ENCODE measurements at regions not wholly inside any gene's neighbourhood (a gene's known extent, or its start where the extent isn't known, plus 50 kb on each side); places are given as distances from the start of the nearest gene placed in this dataset.

DNA sequence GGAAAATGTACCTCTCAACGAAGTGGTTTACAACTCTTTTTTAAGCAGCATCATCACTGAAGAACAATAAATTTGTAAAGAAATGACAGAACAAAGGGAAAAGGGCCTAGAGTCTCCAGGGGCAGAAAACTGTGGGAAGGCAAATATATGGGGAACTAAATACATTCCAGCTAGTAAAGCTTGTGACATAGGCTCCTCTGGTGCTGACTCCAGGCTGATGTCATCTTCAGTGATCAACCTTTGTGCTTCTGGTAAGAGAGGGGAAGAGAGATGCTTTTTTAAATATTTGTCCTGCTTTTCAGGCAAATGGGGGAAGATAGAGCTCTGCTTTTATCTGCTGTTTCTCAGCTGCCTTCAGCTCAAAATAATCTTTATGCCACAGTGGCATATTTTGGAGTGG, 323.2 kb downstream of the LRRIQ3 start:
- no peak overlapping the region for H3K4me2 ChIP-seq (ENCODE audit: low read length)
- H2AFZ ChIP-seq (ENCODE audit: low read depth, low read length), result no peak overlapping the region
- H3K36me3 ChIP-seq (ENCODE audit: insufficient read depth, low read length), result no peaks in the 10 kb centered on the region
- no peak overlapping the region for H3K9ac ChIP-seq (ENCODE audit: low read length)
- H3K79me2 ChIP-seq (replicated peaks; ENCODE audit: insufficient read depth, low read length), result no peaks in the 10 kb centered on the region
- no peaks in the 10 kb centered on the region for H3K27me3 ChIP-seq (ENCODE audit: insufficient read depth, low read depth, low read length)
- H3K27ac ChIP-seq (ENCODE audit: low read length), result no peak overlapping the region
- no peaks in the 10 kb centered on the region for H3K9me3 ChIP-seq (ENCODE audit: low read length)
- H3K9me2 ChIP-seq (ENCODE audit: insufficient read depth, low read length), result no peaks in the 10 kb centered on the region
- H3F3A ChIP-seq (ENCODE audit: insufficient read depth, low read length, poor library complexity, severe bottlenecking), result no peaks in the 10 kb centered on the region
- TF ChIP-seq POLR2AphosphoS5 (IDR thresholded peaks at IDR 0.05) (no peak), MXI1 (conservative IDR thresholded peaks at IDR 0.05; ENCODE audit: poor library complexity, severe bottlenecking) (no peak), TAF1 (IDR thresholded peaks at IDR 0.05; ENCODE audit: low read depth) (no peak)
- H4K20me1 ChIP-seq (ENCODE audit: insufficient read depth), result no peaks in the 10 kb centered on the region
- no peak overlapping the region for H3K4me3 ChIP-seq (ENCODE audit: low read length)

DNA sequence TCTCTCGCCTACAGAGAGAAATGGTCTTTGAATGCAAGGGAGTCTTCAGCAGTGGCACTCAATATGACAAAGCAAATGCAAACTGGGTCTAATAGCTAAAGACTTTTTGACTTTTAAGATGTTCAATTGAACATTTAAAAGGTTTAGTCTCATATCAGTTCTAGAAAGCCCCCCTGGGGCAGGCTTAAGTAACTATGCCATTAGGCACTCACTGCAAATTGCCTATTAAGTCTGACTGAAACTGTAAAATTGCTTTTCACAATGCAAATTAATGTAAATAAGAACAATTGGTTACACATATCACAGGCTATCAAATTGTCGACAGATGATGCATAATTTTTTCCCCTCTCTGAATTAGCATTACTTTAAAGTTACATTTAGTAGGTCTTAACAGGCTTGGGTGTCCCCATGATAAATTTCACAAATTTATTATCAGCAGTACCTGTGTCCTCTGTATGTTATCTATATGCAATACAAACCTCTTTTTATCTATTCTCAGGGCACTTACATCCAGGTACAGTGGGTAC, 329.1 kb downstream of the LRRIQ3 start:
- no peaks in the 10 kb centered on the region for H3K9me3 ChIP-seq (ENCODE audit: low read length)
- TF ChIP-seq MXI1 (conservative IDR thresholded peaks at IDR 0.05; ENCODE audit: poor library complexity, severe bottlenecking) (no peak), CTCF (IDR thresholded peaks at IDR 0.05; ENCODE audit: poor library complexity, severe bottlenecking) (no peak), EP300 (conservative IDR thresholded peaks at IDR 0.05; ENCODE audit: poor library complexity, severe bottlenecking) (peak; percentile 76), POLR2AphosphoS5 (IDR thresholded peaks at IDR 0.05) (peak; percentile 79), EZH2 (IDR thresholded peaks at IDR 0.05; ENCODE audit: borderline replicate concordance, insufficient read depth, low read length, poor library complexity, severe bottlenecking) (no peak)
- TF ChIP-seq, protein P1, sequence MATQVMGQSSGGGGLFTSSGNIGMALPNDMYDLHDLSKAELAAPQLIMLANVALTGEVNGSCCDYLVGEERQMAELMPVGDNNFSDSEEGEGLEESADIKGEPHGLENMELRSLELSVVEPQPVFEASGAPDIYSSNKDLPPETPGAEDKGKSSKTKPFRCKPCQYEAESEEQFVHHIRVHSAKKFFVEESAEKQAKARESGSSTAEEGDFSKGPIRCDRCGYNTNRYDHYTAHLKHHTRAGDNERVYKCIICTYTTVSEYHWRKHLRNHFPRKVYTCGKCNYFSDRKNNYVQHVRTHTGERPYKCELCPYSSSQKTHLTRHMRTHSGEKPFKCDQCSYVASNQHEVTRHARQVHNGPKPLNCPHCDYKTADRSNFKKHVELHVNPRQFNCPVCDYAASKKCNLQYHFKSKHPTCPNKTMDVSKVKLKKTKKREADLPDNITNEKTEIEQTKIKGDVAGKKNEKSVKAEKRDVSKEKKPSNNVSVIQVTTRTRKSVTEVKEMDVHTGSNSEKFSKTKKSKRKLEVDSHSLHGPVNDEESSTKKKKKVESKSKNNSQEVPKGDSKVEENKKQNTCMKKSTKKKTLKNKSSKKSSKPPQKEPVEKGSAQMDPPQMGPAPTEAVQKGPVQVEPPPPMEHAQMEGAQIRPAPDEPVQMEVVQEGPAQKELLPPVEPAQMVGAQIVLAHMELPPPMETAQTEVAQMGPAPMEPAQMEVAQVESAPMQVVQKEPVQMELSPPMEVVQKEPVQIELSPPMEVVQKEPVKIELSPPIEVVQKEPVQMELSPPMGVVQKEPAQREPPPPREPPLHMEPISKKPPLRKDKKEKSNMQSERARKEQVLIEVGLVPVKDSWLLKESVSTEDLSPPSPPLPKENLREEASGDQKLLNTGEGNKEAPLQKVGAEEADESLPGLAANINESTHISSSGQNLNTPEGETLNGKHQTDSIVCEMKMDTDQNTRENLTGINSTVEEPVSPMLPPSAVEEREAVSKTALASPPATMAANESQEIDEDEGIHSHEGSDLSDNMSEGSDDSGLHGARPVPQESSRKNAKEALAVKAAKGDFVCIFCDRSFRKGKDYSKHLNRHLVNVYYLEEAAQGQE (IDR thresholded peaks at IDR 0.05; ENCODE audit: borderline replicate concordance), result peak; percentile 19
- H3K27ac ChIP-seq (ENCODE audit: low read length), result peak overlapping the region; percentile 65

DNA sequence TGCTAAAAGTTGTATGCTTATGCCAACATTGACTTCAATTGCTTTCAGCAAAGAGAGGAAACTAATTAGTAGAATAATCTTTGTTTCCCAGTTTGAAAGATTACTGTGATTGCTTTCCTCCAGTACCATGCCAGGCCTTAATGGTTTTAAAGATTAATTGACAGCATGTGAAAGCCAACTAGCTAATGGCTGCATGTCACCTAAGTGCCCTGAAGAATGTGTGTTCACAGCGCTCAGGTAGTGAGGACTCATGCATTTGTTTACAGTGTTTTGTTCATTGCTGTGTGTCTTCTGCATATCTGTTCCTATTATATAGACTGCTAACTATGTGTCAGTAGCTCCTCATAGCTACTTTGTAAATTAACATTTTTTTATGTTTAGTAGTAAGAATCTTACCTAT, 335.6 kb downstream of the LRRIQ3 start:
- Histone ChIP-seq H3K27me3 (ENCODE audit: insufficient read depth, low read depth, low read length) (no peaks in the 10 kb centered on the region), H3K27ac (ENCODE audit: low read length) (no peak overlapping the region), H3F3A (ENCODE audit: insufficient read depth, low read length, poor library complexity, severe bottlenecking) (no peaks in the 10 kb centered on the region), H3K4me2 (ENCODE audit: low read length) (no peak overlapping the region), H3K9ac (ENCODE audit: low read length) (no peak overlapping the region), H2AFZ (ENCODE audit: low read depth, low read length) (no peak overlapping the region), H3K36me3 (ENCODE audit: insufficient read depth, low read length) (no peaks in the 10 kb centered on the region), H3K79me2 (replicated peaks; ENCODE audit: insufficient read depth, low read length) (no peaks in the 10 kb centered on the region), H3K9me2 (ENCODE audit: insufficient read depth, low read length) (no peaks in the 10 kb centered on the region), H3K9me3 (ENCODE audit: low read length) (no peaks in the 10 kb centered on the region), H3K4me3 (ENCODE audit: low read length) (no peak overlapping the region), H4K20me1 (ENCODE audit: insufficient read depth) (no peaks in the 10 kb centered on the region)
- TF ChIP-seq SMC3 (conservative IDR thresholded peaks at IDR 0.05; ENCODE audit: poor library complexity) (no peak), TAF1 (IDR thresholded peaks at IDR 0.05; ENCODE audit: low read depth) (no peak), MXI1 (conservative IDR thresholded peaks at IDR 0.05; ENCODE audit: poor library complexity, severe bottlenecking) (no peak), EZH2 (IDR thresholded peaks at IDR 0.05; ENCODE audit: borderline replicate concordance, insufficient read depth, low read length, poor library complexity, severe bottlenecking) (no peak), POLR2AphosphoS5 (IDR thresholded peaks at IDR 0.05) (no peak), CTCF (IDR thresholded peaks at IDR 0.05; ENCODE audit: poor library complexity, severe bottlenecking) (no peak), EP300 (conservative IDR thresholded peaks at IDR 0.05; ENCODE audit: poor library complexity, severe bottlenecking) (no peak), RAD21 (conservative IDR thresholded peaks at IDR 0.05) (no peak)
- TF ChIP-seq, protein P1 (IDR thresholded peaks at IDR 0.05; ENCODE audit: borderline replicate concordance), result no peak

More for the DNA sequence above, 329.1 kb downstream of the LRRIQ3 start:
- no peaks in the 10 kb centered on the region for H4K20me1 ChIP-seq (ENCODE audit: insufficient read depth)
- no peak overlapping the region for H3K4me3 ChIP-seq (ENCODE audit: low read length)
- no peaks in the 10 kb centered on the region for H3K27me3 ChIP-seq (ENCODE audit: insufficient read depth, low read depth, low read length)
- H3F3A ChIP-seq (ENCODE audit: insufficient read depth, low read length, poor library complexity, severe bottlenecking), result peaks cover 3% of the 10 kb centered on the region
- no peak overlapping the region for H2AFZ ChIP-seq (ENCODE audit: low read depth, low read length)
- no peaks in the 10 kb centered on the region for H3K79me2 ChIP-seq (replicated peaks; ENCODE audit: insufficient read depth, low read length)
- H3K9me2 ChIP-seq (ENCODE audit: insufficient read depth, low read length), result no peaks in the 10 kb centered on the region
- no peaks in the 10 kb centered on the region for H3K36me3 ChIP-seq (ENCODE audit: insufficient read depth, low read length)
- peak overlapping the region; percentile 8 for H3K4me2 ChIP-seq (ENCODE audit: low read length)
- H3K9ac ChIP-seq (ENCODE audit: low read length), result peak overlapping the region; percentile 6
